GM06990 (cell line): ENCODE measurements at regions not wholly inside any gene's neighbourhood (a gene's known extent, or its start where the extent isn't known, plus 50 kb on each side); places are given as distances from the start of the nearest gene placed in this dataset.

Source experiments
- DNase-seq: peaks from one replicate; pipeline ENCODE4 v3.0.0-alpha.2; 2011; ENCODE audit not compliant: insufficient read length; ENCODE audit errors: extremely low read depth
- H3K27me3 ChIP-seq: replicated peaks from 2 replicates; pipeline ENCODE4 v1.6.0; 2011; ENCODE audit warnings: low read length; ENCODE audit not compliant: control insufficient read depth, insufficient read depth
- H3K36me3 ChIP-seq: 2 replicates; pipeline ENCODE4 v1.5.1; 2011; ENCODE audit warnings: low read length; ENCODE audit not compliant: control insufficient read depth, insufficient read depth
- H3K4me3 ChIP-seq: replicated peaks from 2 replicates; pipeline ENCODE4 v1.5.1; 2011; ENCODE audit warnings: low read depth, mild to moderate bottlenecking, control low read depth, low read length
- TF ChIP-seq, protein P1 (sequence below): IDR thresholded peaks from 2 replicates; pipeline ENCODE4 v1.5.1; 2011; ENCODE audit warnings: low read length, control low read depth, mild to moderate bottlenecking, inconsistent platforms; ENCODE audit not compliant: insufficient read depth, poor library complexity, severe bottlenecking

DNA sequence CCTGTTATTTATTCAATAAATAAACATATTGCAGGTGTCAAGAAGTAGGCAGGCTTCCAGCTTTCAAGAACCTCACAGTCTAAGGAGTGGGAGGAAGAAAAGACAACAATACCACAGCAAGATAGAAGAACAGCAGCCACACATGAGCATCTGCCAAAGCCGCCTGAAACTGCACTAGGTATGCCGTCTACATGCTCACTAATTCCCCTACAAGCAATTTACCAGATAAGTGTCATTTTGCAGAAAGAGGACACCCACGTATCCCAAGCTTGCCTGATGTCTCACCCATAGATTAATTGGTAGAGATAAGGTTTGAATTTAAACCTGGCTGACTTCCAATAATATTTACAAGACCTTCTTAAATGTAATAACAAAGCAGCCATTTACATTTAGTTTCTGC, 439.4 kb upstream of the CPEB2 start:
- TF ChIP-seq, protein P1, sequence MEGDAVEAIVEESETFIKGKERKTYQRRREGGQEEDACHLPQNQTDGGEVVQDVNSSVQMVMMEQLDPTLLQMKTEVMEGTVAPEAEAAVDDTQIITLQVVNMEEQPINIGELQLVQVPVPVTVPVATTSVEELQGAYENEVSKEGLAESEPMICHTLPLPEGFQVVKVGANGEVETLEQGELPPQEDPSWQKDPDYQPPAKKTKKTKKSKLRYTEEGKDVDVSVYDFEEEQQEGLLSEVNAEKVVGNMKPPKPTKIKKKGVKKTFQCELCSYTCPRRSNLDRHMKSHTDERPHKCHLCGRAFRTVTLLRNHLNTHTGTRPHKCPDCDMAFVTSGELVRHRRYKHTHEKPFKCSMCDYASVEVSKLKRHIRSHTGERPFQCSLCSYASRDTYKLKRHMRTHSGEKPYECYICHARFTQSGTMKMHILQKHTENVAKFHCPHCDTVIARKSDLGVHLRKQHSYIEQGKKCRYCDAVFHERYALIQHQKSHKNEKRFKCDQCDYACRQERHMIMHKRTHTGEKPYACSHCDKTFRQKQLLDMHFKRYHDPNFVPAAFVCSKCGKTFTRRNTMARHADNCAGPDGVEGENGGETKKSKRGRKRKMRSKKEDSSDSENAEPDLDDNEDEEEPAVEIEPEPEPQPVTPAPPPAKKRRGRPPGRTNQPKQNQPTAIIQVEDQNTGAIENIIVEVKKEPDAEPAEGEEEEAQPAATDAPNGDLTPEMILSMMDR = no peak
- DNase-seq = no peak
- no peaks in the 10 kb centered on the region for H3K27me3 ChIP-seq
- H3K36me3 ChIP-seq = no peaks in the 10 kb centered on the region
- H3K4me3 ChIP-seq = no peak overlapping the region

DNA sequence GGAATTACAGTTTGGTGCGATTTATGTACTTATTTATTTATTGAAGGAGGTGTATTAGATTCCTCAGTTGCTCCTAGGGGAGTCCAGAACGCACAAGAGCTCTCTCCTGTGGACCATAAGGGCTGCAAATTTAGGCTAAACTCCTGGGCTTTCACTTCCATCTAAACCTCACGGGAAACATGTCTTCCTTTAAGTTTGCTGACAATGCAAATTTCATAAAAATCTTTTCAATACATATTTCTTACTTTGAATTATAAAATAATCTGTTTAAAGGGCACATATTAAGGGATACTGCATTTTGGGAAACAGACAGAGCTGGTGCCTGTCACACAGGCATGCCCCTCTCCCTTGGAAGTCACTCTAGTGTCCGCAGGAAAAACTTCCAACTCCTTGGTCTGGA, 438.0 kb upstream of the CPEB2 start:
- Histone ChIP-seq H3K27me3 (no peaks in the 10 kb centered on the region), H3K4me3 (no peak overlapping the region)

DNA sequence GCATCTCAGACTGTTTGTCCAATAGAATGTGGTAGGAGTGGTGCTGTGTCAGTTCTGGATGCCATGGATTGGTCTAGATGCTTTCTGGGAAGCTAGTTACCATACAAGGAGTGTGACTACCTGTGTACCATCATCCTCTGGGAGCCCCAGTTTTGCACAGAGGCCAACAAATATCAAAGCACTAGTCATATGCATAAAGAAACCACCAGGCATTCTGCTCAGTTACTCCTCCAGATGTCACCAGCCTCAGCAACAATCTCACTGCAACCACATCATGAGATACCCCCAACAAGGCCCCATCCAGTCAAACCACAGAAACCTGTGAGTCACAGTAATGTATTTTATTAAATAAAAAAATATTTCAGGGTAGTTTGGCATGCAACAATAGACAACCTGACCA, 435.8 kb upstream of the CPEB2 start:
- no peak overlapping the region for H3K4me3 ChIP-seq
- no peaks in the 10 kb centered on the region for H3K27me3 ChIP-seq
- no peak for DNase-seq
- no peaks in the 10 kb centered on the region for H3K36me3 ChIP-seq
- TF ChIP-seq, protein P1 = no peak

More for the DNA sequence above, 438.0 kb upstream of the CPEB2 start:
- no peak for DNase-seq
- TF ChIP-seq, protein P1 = no peak
- H3K36me3 ChIP-seq = no peaks in the 10 kb centered on the region

DNA sequence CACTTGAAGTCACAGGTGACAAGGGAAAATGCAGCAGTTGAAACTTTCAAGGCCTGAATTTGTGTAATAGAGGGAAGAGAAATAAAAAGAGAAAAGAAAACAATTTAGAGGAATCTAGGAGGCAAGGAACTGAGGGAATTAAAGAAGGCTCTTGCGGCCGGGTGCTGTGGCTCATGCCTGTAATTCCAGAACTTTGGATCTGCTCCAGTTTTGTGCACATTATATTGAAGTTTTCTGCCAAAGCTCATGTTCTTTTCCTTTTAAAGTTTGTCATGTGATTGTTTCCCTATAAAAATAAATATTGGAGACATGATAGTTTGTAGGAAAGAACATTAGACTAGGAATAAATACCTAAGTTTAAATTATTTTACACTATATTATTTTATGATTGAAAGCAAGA, 433.9 kb upstream of the CPEB2 start:
- Histone ChIP-seq H3K27me3 (no peaks in the 10 kb centered on the region), H3K36me3 (no peaks in the 10 kb centered on the region), H3K4me3 (no peak overlapping the region)
- DNase-seq = no peak
- TF ChIP-seq, protein P1 = no peak

DNA sequence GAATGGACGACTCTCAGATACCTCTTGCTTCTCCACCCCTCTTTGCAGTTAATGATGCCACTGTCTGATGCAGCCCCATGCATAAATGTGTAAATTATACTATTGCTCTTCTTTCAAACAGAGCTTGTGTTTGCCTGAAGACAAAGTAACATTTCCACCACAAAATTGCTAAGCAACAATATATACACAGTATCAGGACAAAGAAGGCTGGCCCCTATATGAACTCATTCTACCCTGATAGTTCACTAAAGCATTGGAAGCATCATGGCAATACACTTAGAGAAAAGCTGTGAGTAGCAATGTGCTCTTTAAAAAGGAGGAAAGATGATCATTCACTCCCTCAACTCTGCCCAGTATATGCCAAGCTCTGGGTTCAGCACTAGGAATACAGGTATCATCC, 427.0 kb upstream of the CPEB2 start:
- DNase-seq = no peak
- Histone ChIP-seq H3K27me3 (no peaks in the 10 kb centered on the region), H3K36me3 (no peaks in the 10 kb centered on the region), H3K4me3 (no peak overlapping the region)
- TF ChIP-seq, protein P1 = no peak

DNA sequence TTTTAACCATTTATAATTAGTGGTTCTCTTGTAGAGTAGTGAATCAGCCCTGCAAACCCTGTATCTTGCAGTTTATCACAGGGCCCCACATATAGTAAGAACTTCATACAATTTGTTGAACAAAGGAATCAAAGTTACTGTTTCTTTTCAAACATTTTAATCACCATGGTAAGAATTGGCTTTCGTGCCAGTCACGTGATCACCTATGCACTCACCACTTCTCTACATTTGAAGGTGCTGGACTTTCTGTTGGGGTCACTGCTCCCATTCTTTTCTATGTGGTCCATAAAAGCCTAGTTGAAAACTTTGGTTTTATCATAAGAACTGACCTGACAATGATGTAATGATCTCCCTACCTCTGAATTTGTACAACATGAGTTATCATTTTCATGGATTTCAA, 426.4 kb upstream of the CPEB2 start:
- TF ChIP-seq, protein P1 = no peak
- no peak for DNase-seq
- Histone ChIP-seq H3K4me3 (no peak overlapping the region), H3K27me3 (no peaks in the 10 kb centered on the region), H3K36me3 (no peaks in the 10 kb centered on the region)
